GM19240 (cell line): ENCODE measurements at regions not wholly inside any gene's neighbourhood (a gene's known extent, or its start where the extent isn't known, plus 50 kb on each side); places are given as distances from the start of the nearest gene placed in this dataset.
"Not testable (repeated sequence)": the region's sequence is repeated elsewhere in the genome, so short reads cannot be mapped to it uniquely, and the experiment has no call there.

Source experiments
- DNase-seq: peaks from one replicate; pipeline ENCODE4 v3.0.0; 2011; ENCODE audit warnings: low spot score; ENCODE audit not compliant: insufficient read length

- no peak for DNase-seq
These were observed 136.2 kb upstream of the SALL1 start for GRCh38 chr16:51287121-51287755.

DNA sequence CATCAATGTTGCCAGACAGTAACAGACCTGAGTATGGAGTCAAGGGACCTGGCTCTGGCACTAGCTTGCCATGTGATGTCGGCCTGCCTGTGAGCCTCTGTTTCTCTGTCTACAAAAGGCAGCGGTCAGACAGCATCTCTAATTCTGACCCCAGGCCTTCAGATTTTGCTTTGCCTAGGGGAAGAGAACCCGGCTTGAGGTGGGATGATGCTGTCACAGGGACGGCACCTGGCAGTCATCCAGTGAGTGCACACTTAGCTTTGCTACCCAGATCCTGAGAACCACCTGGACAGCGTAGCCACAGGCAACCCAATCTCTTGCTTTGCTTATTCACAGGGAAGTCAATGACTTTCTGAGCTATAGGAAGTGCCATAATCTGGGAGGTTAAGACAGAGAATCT lies 135.2 kb upstream of the SALL1 start:
- no peak for DNase-seq

DNA sequence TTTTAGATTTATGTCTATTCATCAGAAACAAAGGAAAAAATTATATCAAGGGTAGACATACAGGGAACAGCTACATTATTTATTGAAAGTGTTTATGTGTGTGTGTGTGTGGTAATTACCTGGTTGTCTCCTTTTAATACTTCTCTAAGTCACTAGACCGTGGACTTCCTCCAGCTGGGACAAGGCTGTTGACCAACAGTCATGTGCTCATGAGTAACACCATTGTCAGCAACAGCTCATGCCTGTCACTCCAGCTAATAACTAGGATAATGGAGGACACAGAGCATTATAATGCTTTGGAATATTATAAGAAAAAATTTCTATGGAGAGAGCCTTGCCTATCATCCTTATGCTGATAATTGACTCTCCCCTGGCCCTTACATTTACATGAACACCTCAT lies 125.3 kb upstream of the SALL1 start:
- DNase-seq, result no peak

- no peak for DNase-seq
These were observed 121.3 kb upstream of the SALL1 start for GRCh38 chr16:51272420-51272819.

DNA sequence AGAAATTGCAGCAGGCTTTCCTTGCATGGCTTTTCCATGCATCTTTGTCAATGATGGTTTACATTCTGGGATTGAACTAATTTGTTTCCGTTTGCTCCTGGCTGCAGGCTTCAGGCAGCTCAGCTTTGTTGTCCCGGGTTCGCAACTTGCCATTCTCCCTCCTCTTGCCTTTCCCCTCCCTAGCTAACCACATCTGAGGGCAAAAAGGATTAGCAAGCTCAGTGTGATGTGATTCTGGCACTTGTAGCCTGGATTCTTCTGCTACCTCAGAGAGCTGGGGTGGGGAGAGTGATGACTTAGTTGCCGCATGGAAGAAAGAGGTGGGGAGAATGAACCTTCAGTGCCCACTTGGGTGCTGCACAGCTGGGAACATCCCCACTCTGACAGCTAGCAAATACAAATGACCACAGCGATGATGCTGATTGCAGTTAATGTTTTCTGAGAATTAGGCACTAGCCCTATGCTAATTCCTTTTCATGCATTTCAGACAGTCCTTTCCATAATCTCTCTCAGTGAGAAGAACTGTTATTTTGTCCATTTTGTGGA lies 120.2 kb upstream of the SALL1 start:
- DNase-seq, result no peak

- no peak for DNase-seq
These were observed 117.2 kb upstream of the SALL1 start for GRCh38 chr16:51268237-51268636.

GRCh38 chr16:51267681-51268080 lies 116.6 kb upstream of the SALL1 start:
- no peak for DNase-seq

DNA sequence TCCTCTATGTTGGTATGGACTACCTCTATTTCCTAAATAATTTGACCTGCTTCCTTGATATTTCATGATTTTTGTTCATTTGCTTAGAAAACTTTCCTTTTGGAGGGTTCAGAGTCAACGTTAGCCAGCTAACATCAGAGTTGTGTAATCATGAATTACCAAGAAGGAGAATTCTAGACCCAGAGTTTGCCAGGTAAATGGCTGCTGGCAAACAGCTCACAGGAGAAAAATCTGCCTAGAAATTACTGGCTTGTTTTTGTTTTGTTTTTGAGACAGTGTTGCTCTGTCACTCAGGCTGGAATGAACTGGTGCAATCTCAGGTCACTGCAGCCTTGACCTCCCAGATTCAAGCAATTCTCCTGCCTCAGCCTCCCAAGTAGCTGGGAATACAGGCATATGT lies 111.4 kb upstream of the SALL1 start:
- DNase-seq, result no peak

- no peak for DNase-seq
These were observed 110.8 kb upstream of the SALL1 start for GRCh38 chr16:51261919-51262318.

GRCh38 chr16:51255349-51255972 lies 104.4 kb upstream of the SALL1 start:
- DNase-seq, result no peak

DNA sequence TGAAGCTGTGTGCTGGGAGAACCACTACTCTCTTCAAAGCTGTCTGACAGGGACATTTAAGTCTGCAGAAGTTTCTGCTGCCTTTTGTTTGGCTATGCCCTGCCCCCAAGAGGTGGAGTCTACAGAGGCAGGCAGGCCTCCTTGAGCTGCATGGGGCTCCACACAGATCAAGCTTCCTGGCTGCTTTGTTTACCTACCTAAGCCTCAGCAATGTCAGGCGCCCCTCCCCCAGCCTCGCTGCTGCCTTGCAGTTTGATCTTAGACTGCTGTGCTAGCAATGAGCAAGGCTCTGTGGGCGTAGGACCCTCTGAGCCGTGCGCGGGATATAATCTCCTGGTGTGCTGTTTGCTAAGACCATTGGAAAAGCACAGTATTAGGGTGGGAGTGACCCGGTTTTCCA lies 103.3 kb upstream of the SALL1 start:
- not testable (repeated sequence) for DNase-seq

DNA sequence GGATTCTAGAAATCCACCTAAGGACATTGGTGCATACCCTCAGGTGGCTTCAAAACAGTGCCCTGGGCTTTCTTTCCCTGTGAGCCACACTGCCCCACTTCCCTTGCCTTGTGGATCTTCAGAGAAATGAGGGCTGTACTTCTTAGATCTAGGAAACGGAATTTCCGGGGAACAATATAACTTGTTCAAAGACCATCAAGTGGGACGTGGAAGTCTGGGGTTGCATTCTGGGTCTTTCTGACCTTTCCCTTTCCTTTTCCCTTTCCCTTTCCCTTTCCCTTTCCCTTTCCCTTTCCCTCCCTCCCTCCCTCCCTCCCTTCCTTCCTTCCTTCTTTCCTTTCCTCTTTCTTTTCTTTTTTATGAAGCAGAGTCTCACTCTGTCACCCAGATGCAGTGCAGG lies 97.1 kb upstream of the SALL1 start:
- DNase-seq, result no peak

- no peak for DNase-seq
These were observed 94.6 kb upstream of the SALL1 start for GRCh38 chr16:51245658-51245995.

GRCh38 chr16:51244887-51245657 lies 94.0 kb upstream of the SALL1 start:
- no peak for DNase-seq

DNA sequence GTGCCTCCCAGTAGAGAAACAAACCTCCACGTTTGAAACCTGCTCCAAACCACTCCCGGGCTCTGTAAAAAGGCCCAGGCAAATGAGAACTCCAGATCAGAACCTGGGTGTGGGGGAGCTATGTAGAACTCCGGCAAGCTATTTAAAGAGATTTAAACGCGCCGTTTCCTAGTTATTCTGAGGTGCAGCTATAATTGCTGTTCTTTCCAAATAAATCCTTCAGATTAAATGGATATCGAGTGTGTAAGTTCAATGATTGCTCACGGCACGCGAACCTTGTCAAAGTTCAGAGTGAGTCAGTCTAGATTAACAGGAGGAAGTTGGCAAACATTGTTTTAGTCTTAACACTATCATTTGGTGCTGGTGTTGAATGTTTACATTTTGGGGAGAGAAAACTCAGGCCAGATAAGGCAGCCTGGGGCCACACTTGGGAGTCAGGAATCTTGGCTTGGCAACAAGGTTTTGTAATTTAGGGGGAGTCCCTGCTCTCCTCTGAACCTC lies 92.9 kb upstream of the SALL1 start:
- no peak for DNase-seq

GRCh38 chr16:51242296-51242994 lies 91.4 kb upstream of the SALL1 start:
- no peak for DNase-seq

GRCh38 chr16:51239196-51239595 lies 88.1 kb upstream of the SALL1 start:
- no peak for DNase-seq

DNA sequence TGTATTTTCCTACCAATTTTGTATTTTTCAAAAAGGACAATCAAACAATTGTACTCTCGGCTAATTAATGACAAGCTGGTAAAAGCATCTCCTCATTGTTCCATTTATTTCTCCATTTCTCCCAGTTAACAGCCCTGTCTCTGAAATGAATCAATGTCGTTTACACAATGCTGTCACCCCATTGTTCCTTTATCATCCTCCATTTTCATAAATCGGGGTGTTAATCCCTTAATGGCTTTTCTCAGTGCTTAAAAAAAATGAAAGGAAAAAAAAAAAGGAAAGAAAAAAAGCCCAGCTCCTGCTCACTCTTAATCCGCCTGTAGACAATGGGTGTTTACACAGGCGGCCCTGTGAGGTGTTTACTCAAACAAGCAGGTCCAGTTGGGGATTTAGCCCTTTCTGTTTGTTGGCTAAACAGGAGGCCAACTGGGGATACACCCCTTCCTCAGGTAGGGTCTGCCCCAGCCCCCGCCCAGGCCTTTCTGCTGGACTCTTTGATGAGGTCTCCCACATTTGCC lies 86.8 kb upstream of the SALL1 start:
- no peak for DNase-seq

- no peak for DNase-seq
These were observed 86.1 kb upstream of the SALL1 start for GRCh38 chr16:51237207-51237606.

GRCh38 chr16:51236583-51236982 lies 85.5 kb upstream of the SALL1 start:
- DNase-seq, result no peak

DNA sequence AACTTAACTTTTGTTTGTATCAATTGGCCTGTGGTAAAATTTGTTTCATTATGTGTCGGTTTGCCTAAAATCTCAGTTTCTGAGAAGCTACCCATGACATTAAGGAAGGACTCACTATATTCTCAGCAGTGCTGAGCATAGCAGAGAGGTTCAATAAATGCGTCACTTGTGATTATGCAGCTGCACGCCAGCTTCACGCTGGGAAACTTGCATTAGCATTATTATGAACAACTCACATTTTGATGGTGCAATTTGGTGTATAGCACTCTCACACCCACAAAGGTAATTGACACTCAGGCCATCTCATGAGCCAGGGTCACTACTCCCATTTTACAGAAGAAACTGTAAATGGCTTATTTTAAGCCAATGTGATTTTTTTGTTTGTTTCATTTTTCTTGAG lies 80.6 kb upstream of the SALL1 start:
- DNase-seq, result no peak

DNA sequence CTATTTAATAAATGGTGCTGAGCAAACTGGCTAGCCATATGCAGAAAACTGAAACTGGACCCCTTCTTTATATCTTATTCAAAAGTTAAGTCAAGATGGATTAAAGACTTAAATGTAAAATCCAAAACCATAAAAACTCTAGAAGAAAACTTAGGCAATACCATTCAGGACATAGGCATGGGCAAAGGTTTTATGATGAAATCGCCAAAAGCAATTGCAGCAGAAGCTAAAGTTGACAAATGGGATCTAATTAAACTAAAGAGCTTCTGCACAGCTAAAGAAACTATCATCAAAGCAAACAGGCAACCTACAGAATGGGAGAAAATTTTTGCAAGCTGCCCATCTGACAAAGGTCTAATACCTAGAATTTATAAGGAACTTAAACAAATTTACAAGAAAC lies 79.0 kb upstream of the SALL1 start:
- DNase-seq, result not testable (repeated sequence)
